DMS153 treated with DMSO at 0.1 percent for 48 hours (cell line): ENCODE measurements at regions not wholly inside any gene's neighbourhood (a gene's known extent, or its start where the extent isn't known, plus 50 kb on each side); places are given as distances from the start of the nearest gene placed in this dataset.

Source experiments
- DNase-seq: peaks from one replicate; lab custom pipeline; 2025; ENCODE audit not compliant: unreplicated experiment; lab: John Stamatoyannopoulos, UW

GRCh38 chr5:23579566-23579965, 72.2 kb downstream of the PRDM9 start:
- DNase-seq: no peak

DNA sequence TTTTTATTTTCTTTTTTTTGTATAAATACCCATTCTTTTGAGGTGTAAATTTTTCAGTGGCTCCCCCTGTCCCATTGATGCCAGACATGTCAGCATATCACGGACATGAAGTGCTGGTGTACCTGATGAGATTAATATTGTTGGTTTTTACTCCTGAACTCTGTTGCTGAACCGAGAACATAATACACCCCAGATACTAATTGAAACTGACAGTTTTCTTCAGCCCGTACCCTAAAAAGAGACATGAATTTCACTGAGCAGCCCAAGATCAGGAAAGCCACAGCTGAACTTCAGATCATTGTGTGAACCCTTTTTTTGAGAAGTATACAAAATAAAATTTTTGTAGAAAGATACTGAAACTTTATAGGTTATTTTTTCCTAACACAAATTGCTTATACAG, 75.7 kb downstream of the PRDM9 start:
- DNase-seq: no peak

GRCh38 chr5:23588841-23589326, 81.5 kb downstream of the PRDM9 start:
- DNase-seq: no peak

DNA sequence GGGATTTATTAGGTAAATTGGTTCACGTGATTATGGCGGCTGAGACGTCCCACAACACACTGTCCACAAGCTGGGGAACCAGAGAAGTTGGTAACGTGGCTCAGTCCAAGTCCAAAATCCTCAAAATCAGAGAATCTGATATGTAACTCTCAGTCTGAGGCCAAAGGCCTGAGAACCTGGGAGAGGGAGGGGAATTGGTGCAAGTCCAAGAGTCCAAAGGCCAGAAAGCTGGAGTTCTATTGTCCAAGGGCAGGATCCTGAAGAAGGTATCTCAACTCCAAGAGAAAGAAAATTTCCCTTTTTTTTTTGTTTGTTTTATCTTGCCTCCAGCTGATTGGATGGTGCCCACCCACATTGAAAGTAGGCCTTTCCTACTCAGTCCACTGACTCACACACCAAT, 83.8 kb downstream of the PRDM9 start:
- DNase-seq: no peak

GRCh38 chr5:23606927-23607326, 99.5 kb downstream of the PRDM9 start:
- DNase-seq: no peak

- no peak for DNase-seq
Observed at GRCh38 chr5:23612701-23613100, 105.3 kb downstream of the PRDM9 start.

DNA sequence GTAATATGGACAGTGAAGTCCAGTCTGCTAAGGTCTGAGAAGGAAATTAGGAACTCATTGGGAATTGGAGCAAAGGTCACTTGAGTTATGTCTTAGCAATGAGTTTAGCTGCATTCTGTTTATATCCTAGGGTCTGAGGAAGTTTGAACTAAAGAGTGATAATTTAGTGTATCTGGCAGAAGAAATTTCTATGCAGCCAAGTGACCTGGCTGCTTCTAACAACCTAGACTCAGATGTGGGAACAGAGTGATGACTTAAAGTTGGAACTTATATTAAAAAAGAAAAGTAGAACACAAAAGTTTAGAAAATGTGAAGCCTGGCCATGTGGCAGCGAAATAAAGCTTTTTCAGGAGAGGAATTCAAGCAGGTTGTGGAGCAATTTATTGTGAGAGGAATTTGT, 106.2 kb downstream of the PRDM9 start:
- no peak for DNase-seq

- DNase-seq: no peak
Observed at GRCh38 chr5:23614422-23614821, 107.0 kb downstream of the PRDM9 start.

- no peak for DNase-seq
Observed at GRCh38 chr5:23626961-23627360, 119.6 kb downstream of the PRDM9 start.

- no peak for DNase-seq
Observed at GRCh38 chr5:23627976-23628375, 120.6 kb downstream of the PRDM9 start.

- DNase-seq: no peak
Observed at GRCh38 chr5:23629396-23629795, 122.0 kb downstream of the PRDM9 start.

- no peak for DNase-seq
Observed at GRCh38 chr5:23631302-23632045, 124.1 kb downstream of the PRDM9 start.

- DNase-seq: no peak
Observed at GRCh38 chr5:23635938-23636337, 128.5 kb downstream of the PRDM9 start.

DNA sequence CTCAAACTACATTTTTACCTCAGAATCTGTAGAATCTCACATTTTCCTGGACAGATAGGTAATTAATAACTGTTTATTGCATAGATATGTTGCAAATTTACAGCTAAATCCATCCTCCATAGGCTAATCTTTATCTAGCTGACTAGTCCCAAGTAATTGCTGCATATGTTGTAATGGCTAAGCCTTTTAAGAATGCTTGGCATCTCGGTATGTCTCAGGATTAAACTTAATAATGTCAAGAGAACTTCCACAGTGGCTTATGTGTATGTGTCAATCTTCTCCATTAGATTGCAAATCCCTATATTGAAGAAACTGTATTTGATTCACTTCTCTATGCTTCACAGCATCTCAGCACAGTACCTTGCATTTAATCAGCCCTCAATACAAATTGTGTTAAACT, 131.9 kb downstream of the PRDM9 start:
- DNase-seq: no peak

DNA sequence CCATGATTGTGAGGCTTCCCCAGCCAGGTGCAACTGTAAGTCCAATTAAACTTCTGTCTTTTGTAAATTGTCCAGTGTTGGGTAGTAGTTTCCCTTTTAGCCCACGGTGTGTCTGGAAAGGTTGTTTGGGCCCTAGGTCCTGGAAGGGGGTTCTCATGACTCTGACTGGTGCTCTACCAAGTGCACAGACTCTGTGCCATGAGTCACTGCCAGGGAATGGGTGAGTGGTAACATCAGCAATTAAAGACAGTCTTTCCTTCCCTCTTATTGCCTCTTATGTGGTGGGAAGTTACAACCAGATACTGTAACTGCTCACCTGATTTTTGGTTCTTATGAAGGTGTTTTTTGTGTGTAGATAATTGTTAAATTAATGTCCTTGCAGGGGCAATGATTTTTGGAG, 141.2 kb downstream of the PRDM9 start:
- DNase-seq: no peak

- DNase-seq: no peak
Observed at GRCh38 chr5:23649594-23649993, 142.2 kb downstream of the PRDM9 start.

GRCh38 chr5:23655674-23656073, 148.3 kb downstream of the PRDM9 start:
- DNase-seq: no peak

DNA sequence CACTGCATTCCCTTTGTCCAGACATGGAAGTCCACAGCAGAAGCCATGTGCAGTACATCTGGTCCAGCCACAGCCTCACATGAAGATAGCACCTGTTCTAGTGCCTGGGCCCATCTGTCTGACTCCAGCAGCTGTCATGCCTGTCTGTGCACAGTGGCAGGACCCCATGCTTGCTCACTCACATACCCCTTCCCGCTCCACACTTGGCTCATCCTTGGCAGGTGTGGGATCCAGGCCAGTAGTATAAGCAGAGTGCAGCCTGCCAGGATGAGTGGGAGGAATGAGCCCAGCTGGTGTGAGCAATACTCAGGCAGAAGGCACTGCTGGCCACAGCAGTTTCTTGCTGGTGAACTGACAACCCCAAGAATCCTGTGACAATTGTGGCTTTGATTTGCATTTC, 168.0 kb downstream of the PRDM9 start:
- no peak for DNase-seq

DNA sequence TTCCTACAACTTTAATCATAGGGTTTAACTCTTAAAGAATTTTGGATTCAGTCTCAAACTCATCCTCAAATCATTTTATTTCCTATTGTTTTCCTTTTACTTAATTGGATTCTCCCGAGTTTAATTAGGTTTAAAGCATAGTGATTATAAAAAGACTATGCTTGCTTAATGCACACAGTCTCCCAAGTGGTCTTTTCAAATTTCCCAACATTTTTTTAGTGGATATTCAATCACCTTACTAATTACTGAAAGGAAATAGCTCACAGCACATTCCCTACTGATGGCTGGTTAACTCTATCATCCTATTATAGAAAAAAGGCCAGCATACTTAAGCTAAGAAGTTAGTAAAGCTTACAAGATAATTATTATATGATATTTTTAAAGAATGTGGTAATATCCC, 170.6 kb downstream of the PRDM9 start:
- DNase-seq: no peak

GRCh38 chr5:23684103-23684502, 176.7 kb downstream of the PRDM9 start:
- DNase-seq: no peak

GRCh38 chr5:23703940-23704855, 196.8 kb downstream of the PRDM9 start:
- DNase-seq: peak; percentile 74

GRCh38 chr5:23717486-23717885, 210.1 kb downstream of the PRDM9 start:
- DNase-seq: no peak
